T-helper 17 cell (primary cell): ENCODE measurements at regions not wholly inside any gene's neighbourhood (a gene's known extent, or its start where the extent isn't known, plus 50 kb on each side); places are given as distances from the start of the nearest gene placed in this dataset.

ENCODE experiments used
- ATAC-seq: fragments of 150-1000 bp; cut with Tn5 transposase; 2 replicates; pipeline ENCODE4 v1.10.0; 2021; ENCODE audit warnings: mild to moderate bottlenecking, moderate library complexity
- DNase-seq, 3 donors: peaks; one replicate each; pipeline versions ENCODE4 v3.0.0 to v3.0.0-alpha.2; 2020 to 2021
- H3K9me3 ChIP-seq: one replicate; pipeline ENCODE4 v1.7.0; 2013; ENCODE audit warnings: low read length, mild to moderate bottlenecking; ENCODE audit not compliant: control insufficient read depth, poor library complexity, severe bottlenecking
- H3K27ac Mint-ChIP-seq: one replicate; pipeline ENCODE4 v1.8.0; 2022; ENCODE audit warnings: mild to moderate bottlenecking, moderate library complexity, mixed read lengths
- H3K27me3 Mint-ChIP-seq: one replicate; pipeline ENCODE4 v1.8.0; 2022; ENCODE audit warnings: mixed read lengths
- H3K36me3 Mint-ChIP-seq: one replicate; pipeline ENCODE4 v1.8.0; 2022; ENCODE audit warnings: low read depth, mixed read lengths
- H3K4me1 Mint-ChIP-seq: one replicate; pipeline ENCODE4 v1.8.0; 2022; ENCODE audit warnings: mild to moderate bottlenecking, mixed read lengths
- H3K4me3 Mint-ChIP-seq: one replicate; pipeline ENCODE4 v1.8.0; 2022; ENCODE audit warnings: mild to moderate bottlenecking, moderate library complexity, mixed read lengths

DNA sequence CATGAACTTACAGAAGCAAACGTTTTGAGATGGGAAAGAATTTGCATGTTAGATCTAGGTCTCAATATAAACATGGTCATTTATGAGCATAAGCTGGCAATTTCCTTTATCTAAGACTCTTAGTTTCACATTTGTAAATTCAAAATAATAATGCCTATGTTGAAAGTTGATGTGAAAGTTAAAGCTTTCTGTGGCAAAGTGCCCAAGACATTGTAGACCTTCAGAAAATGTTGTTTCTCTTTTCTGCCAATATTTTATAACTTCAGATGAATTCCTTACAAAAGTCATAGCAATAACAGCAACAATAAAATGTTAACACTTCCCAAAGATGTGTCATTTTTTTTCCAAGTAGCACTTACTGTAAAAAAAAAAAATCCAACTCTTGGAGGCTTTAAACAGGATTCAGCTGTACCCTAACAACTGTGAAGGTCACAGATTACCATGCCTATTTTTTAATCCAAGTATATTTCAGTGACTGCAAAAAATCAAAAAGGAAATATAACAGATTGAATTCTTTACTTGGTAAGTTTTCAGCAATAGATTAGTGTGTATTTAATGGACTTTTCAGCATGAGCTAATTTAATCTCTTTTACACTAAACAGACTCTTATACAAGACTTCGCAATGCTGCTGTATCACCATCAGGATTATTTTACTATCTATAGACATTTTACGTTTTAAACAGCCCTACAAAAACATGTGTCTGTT, 206.5 kb upstream of the PDE5A start:
- no peak overlapping the region for H3K27ac Mint-ChIP-seq
- ATAC-seq (no peak), DNase-seq (no peak)
- no peaks in the 10 kb centered on the region for H3K36me3 Mint-ChIP-seq
- no peaks in the 10 kb centered on the region for H3K27me3 Mint-ChIP-seq
- no peaks in the 10 kb centered on the region for H3K9me3 ChIP-seq
- no peak overlapping the region for H3K4me3 Mint-ChIP-seq
- H3K4me1 Mint-ChIP-seq: no peaks in the 10 kb centered on the region

DNA sequence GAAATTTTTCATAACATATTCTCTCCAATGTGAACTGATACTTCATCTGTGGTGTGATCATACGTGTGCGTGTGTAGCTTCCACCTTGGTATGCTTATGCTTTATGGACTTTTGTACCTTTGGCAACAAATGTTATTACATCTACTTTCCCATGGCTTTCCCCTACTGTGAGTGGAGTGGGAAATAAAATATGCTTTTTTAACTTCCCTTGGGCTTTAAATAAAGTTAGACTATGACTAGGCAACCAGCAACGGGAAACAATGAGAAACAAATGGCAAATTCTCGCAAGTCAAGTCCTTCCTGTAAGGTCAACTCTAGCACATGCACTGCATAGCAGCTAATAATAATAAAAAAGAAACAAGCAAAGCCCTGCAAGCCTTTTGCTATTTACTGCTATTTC, 205.0 kb upstream of the PDE5A start:
- DNase-seq (no peak), ATAC-seq (no peak)
- no peaks in the 10 kb centered on the region for H3K4me1 Mint-ChIP-seq
- H3K27ac Mint-ChIP-seq: no peak overlapping the region
- no peaks in the 10 kb centered on the region for H3K27me3 Mint-ChIP-seq
- no peaks in the 10 kb centered on the region for H3K36me3 Mint-ChIP-seq
- H3K4me3 Mint-ChIP-seq: no peak overlapping the region
- no peaks in the 10 kb centered on the region for H3K9me3 ChIP-seq

DNA sequence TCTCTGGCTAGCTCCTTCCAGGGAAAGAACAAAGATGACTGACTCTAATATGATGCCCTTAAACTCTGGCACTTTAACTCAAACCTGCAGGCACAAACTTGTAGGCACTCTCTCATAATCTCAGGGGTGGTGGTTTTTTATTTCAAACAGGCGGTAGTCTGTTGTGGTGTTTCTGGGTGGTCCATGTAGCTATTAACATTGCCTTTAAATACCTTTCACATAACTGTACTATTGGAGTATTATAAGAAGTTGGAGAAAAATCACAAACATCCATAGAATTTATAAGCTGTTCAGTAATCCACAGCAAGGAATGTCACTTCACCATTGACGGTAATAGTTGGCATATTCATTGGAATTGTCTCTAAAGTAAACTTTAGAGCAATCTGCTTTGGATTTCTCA, 204.2 kb upstream of the PDE5A start:
- H3K4me3 Mint-ChIP-seq: no peak overlapping the region
- no peak overlapping the region for H3K27ac Mint-ChIP-seq
- no peaks in the 10 kb centered on the region for H3K9me3 ChIP-seq
- DNase-seq (no peak), ATAC-seq (no peak)
- no peaks in the 10 kb centered on the region for H3K27me3 Mint-ChIP-seq
- no peaks in the 10 kb centered on the region for H3K4me1 Mint-ChIP-seq
- H3K36me3 Mint-ChIP-seq: no peaks in the 10 kb centered on the region

DNA sequence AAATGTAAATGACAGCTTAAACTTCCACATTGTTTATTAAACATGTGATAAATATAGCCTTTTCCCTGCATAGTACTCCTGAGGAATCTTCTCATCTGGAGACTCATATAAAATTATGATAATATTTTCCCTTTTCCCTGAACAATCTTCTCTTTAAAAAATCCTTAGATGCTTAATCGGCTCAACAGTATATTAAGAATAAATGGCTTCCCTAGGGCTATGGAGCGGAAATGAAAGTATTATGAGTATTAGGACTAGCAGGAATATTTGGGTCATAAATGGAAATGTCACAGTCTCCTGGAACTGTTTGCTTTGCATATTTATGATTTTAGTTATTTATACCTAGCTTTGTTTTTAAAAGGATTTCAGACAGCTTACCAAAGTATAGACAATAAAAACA, 200.7 kb upstream of the PDE5A start:
- DNase-seq (no peak), ATAC-seq (no peak)
- no peaks in the 10 kb centered on the region for H3K4me1 Mint-ChIP-seq
- H3K4me3 Mint-ChIP-seq: no peak overlapping the region
- no peaks in the 10 kb centered on the region for H3K27me3 Mint-ChIP-seq
- H3K27ac Mint-ChIP-seq: no peak overlapping the region
- no peaks in the 10 kb centered on the region for H3K36me3 Mint-ChIP-seq
- no peaks in the 10 kb centered on the region for H3K9me3 ChIP-seq

DNA sequence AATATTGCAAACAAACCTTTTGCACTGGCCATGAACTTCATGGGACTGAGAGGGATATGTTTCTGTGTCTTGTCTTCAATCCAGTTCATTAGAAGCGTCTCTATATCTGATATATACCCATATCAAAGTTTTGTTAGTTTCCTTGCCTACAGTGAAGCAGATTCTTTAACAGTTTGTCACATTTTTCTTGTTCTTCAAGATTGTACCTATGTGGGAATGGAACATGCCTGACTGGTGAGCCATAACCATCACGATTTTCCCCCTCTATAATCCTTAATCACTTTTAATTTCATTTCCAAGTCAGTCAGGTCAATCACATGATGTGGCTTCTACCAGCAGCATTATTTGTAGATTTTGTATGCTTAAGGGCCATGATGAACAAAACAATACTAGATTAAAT, 197.1 kb upstream of the PDE5A start:
- ATAC-seq (no peak), DNase-seq (no peak)
- no peaks in the 10 kb centered on the region for H3K9me3 ChIP-seq
- no peak overlapping the region for H3K27ac Mint-ChIP-seq
- no peaks in the 10 kb centered on the region for H3K4me1 Mint-ChIP-seq
- H3K4me3 Mint-ChIP-seq: no peak overlapping the region
- H3K36me3 Mint-ChIP-seq: no peaks in the 10 kb centered on the region
- H3K27me3 Mint-ChIP-seq: peaks cover 8% of the 10 kb centered on the region

DNA sequence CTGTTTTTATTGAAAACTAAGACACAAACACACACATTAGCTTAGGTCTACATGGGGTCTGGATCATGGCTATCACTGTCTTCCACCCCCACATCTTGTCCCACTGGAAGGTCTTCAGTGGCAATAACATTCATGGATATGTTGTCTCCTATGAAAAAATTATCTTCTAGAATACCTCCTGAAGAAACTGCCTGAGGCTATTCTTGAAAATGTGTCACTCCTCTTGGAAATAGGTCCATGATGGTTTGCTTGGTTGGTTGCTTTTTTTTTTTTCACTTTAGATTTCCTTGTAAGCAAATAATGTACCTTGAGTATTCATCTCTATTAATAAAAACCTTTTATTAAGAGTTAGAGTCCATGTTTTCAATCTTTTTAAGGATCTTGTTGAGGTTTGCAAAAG, 195.3 kb upstream of the PDE5A start:
- Mint-ChIP-seq H3K36me3 (no peaks in the 10 kb centered on the region), H3K4me1 (no peaks in the 10 kb centered on the region), H3K27ac (no peak overlapping the region), H3K4me3 (no peak overlapping the region), H3K27me3 (peaks cover 14% of the 10 kb centered on the region)
- ATAC-seq (no peak), DNase-seq (no peak)
- no peaks in the 10 kb centered on the region for H3K9me3 ChIP-seq

DNA sequence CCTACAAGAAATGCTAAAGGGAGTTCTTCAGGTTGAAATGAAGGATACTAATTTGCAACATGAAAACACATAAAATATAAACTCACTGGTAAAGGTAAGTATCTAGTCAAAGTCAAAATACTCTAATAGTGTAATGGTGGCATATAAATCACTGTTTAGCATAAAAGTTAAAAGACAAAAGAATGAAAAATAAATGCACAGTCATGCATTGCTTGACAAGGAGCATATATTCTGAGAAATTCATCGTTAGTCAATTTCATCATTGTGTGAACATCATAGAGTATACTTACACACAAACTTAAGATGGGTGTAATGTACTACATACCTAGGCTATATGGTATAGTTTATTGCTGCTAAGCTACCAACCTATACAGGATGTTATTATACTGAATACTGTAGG, 194.4 kb upstream of the PDE5A start:
- no peak overlapping the region for H3K4me3 Mint-ChIP-seq
- no peak for ATAC-seq
- H3K9me3 ChIP-seq: no peaks in the 10 kb centered on the region
- H3K4me1 Mint-ChIP-seq: no peaks in the 10 kb centered on the region
- no peaks in the 10 kb centered on the region for H3K36me3 Mint-ChIP-seq
- H3K27me3 Mint-ChIP-seq: peaks cover 14% of the 10 kb centered on the region
- no peak overlapping the region for H3K27ac Mint-ChIP-seq
- no peak for DNase-seq

DNA sequence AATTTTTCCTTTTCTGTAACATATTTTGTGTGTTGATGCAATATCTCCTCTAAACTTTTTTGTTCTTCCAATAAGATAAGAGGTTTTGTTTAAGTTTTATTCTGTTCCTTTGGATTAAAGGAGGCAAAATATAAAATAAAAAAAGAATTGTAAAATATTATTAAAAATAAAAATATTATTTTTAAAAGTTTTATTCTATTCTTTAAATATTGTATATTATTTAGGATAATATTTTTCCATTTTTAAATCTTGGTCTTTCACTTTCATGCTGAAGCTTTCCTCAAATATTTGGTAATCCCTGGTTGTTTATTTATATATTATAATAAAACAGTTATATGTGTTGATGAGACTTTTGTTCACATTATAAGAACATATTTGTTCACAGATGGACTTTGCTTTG, 187.9 kb upstream of the PDE5A start:
- no peak overlapping the region for H3K4me3 Mint-ChIP-seq
- peaks cover 11% of the 10 kb centered on the region for H3K27me3 Mint-ChIP-seq
- DNase-seq (no peak), ATAC-seq (no peak)
- H3K27ac Mint-ChIP-seq: no peak overlapping the region
- no peaks in the 10 kb centered on the region for H3K4me1 Mint-ChIP-seq
- H3K36me3 Mint-ChIP-seq: no peaks in the 10 kb centered on the region
- H3K9me3 ChIP-seq: no peaks in the 10 kb centered on the region

DNA sequence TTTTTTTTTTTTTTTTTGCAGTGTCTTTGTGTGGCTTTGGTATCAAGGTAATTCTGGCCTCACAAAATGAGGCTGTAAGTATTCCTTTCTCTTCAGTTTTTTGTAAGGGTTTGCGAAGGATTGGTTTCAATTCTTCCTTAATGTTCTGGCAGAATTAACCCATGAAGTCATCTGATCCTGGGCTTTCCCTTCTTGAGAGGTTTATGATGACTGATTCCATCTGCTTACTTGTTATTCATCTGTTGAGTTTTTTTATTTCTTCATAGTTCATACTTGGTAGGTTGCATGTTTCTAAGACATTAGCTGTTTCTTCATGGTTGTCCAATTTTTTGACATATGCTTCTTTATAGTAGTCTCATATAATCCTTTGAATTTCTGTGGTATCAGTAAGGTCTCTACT, 181.4 kb upstream of the PDE5A start:
- Mint-ChIP-seq H3K4me3 (no peak overlapping the region), H3K4me1 (no peaks in the 10 kb centered on the region), H3K36me3 (peaks cover 2% of the 10 kb centered on the region), H3K27ac (no peak overlapping the region), H3K27me3 (peaks cover 7% of the 10 kb centered on the region)
- no peaks in the 10 kb centered on the region for H3K9me3 ChIP-seq
- DNase-seq (no peak), ATAC-seq (no peak)

DNA sequence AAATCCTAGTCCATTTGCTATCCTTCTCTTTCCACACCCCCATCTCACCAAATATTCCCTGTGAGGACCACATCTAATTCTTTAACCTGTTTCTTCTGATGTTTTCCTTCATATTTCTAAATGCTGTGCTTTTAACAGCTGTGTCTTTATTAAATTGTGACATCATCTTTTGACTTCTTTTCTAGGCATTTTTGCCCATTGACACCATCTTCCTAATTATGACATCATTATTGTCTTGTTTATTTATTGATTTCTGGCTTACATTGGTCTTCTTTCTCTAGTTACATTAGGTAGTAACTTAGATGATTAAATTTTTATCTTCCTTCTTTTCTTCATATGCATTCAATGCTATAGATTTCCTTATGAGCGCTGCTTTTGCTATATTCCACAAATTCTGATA, 175.8 kb upstream of the PDE5A start:
- Mint-ChIP-seq H3K36me3 (peaks cover 2% of the 10 kb centered on the region), H3K27me3 (peaks cover 7% of the 10 kb centered on the region), H3K4me1 (no peaks in the 10 kb centered on the region), H3K27ac (no peak overlapping the region), H3K4me3 (no peak overlapping the region)
- no peaks in the 10 kb centered on the region for H3K9me3 ChIP-seq
- ATAC-seq (no peak), DNase-seq (no peak)

DNA sequence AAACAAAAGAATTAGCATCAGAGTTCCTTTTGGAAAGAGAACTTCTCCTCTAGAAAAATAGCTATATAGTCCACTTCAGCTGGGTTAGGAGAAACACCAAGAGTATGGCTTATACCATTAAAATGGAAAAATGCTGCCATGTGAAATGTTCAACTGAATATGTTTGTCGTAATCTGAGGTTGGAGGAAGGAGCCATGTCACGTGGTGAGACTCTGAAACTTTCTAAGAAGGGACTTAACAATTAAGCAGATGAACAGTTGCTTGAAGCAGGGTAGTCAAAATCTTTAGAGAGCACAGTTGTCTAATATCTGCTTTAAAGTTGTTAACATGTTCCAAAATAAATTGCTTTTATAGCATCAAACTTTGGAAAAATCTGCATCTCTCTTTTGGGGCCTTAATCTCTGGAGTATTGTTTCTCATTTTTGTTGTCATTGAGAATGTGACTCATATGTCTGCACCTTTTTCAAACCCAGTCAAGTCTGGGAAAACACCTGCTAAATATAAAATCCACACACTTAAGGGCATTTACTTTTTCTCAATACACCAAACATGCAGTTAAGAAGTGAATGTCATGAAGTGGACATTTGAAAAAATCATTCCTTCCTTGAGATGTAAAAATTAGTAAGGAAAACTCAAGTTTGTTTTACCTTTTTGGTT, 168.8 kb upstream of the PDE5A start:
- H3K9me3 ChIP-seq: no peaks in the 10 kb centered on the region
- H3K4me3 Mint-ChIP-seq: no peak overlapping the region
- H3K36me3 Mint-ChIP-seq: no peaks in the 10 kb centered on the region
- H3K27ac Mint-ChIP-seq: no peak overlapping the region
- H3K27me3 Mint-ChIP-seq: no peaks in the 10 kb centered on the region
- DNase-seq: no peak
- no peaks in the 10 kb centered on the region for H3K4me1 Mint-ChIP-seq
- ATAC-seq: no peak

DNA sequence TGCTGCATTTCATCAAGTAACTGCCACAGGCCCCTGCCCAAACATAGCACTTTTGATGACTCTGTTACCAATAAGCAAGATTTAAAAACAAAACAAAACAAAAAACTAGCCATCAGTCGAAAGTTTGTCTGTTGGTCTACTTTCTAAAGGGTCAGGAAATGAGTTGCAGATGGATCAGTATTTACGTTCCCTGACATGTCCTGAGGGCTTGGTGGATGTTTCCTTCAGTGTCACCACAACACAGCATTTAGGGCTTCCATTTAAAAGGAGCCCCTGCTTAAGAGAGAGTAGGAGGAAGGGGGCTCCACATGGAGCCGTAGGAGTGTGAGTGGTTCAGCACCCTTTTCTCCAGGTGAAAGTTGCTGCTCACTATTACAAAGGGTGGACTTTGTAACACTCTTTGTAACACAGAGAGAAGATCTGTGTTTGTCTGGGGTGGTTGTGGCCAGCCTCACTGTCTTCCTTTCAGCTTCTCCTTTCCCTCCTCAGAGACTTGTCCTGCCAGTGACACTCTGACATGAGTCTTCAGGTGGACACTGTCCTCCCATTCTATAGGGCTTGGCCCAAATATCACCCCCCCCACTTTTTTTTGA, 167.5 kb upstream of the PDE5A start:
- DNase-seq (no peak), ATAC-seq (no peak)
- no peak overlapping the region for H3K4me3 Mint-ChIP-seq
- no peak overlapping the region for H3K27ac Mint-ChIP-seq
- H3K9me3 ChIP-seq: no peaks in the 10 kb centered on the region
- H3K27me3 Mint-ChIP-seq: peaks cover 8% of the 10 kb centered on the region
- no peaks in the 10 kb centered on the region for H3K4me1 Mint-ChIP-seq
- H3K36me3 Mint-ChIP-seq: no peaks in the 10 kb centered on the region

DNA sequence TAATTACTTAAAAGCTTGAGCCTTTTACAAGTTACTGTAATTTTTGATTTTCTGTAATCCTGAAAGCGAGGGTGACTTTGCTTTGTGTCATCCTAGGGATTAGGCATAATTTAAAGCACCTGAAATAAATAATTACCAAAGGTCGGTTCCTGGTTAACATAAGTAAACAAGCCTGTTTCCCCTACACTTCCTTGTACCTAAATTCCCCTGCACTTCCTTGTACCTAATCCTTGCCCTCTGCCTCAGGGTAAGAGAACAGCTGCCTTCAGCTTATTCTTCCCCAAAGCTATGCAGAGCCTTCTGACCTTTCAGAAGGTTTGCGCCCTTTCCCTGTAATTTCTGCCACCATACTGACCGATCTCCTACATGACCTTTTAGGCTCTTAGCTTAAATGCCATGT, 166.1 kb upstream of the PDE5A start:
- ATAC-seq: no peak
- Mint-ChIP-seq H3K36me3 (no peaks in the 10 kb centered on the region), H3K27ac (no peak overlapping the region), H3K4me3 (no peak overlapping the region), H3K4me1 (no peaks in the 10 kb centered on the region), H3K27me3 (peaks cover 11% of the 10 kb centered on the region)
- DNase-seq: no peak
- H3K9me3 ChIP-seq: no peaks in the 10 kb centered on the region

DNA sequence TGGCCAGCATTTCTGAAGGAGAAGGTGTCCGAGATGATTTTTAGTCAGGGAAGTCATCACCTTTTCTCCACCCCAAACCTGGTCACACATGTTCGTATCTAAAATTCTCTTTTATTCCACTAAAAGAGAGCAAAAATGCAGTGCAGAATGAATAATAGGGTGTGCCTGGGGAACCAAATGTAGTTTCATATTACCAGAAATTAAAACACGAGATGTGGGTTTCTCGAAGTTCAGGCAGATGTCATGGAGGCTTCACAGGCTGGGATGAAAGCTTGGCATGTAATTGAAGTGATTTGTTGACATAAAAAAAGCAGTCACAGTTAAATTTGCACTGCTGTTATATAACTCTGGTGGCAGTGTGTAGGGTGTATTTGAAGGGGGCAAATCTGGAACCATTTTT, 165.5 kb upstream of the PDE5A start:
- DNase-seq (no peak), ATAC-seq (no peak)
- no peaks in the 10 kb centered on the region for H3K9me3 ChIP-seq
- Mint-ChIP-seq H3K4me1 (no peaks in the 10 kb centered on the region), H3K27me3 (peaks cover 11% of the 10 kb centered on the region), H3K27ac (no peak overlapping the region), H3K4me3 (no peak overlapping the region), H3K36me3 (no peaks in the 10 kb centered on the region)
